GM23338 (cell line): ENCODE measurements at regions not wholly inside any gene's neighbourhood (a gene's known extent, or its start where the extent isn't known, plus 50 kb on each side); places are given as distances from the start of the nearest gene placed in this dataset.

Source experiments
- ATAC-seq: fragments of 200-7000 bp; cut with Tn5 transposase; 3 replicates; pipeline ENCODE4 v1.9.1; 2020
- DNase-seq: peaks from one replicate; pipeline ENCODE4 v3.0.0-alpha.2; 2015; ENCODE audit warnings: low spot score
- H2AFZ ChIP-seq: fragments of 200-600 bp; sonication (generic); 2 replicates; pipeline ENCODE4 v1.8.0; 2016; ENCODE audit warnings: antibody characterized with exemption, mild to moderate bottlenecking, moderate library complexity
- H3F3A ChIP-seq: fragments of 200-600 bp; sonication (generic); replicated peaks from 2 replicates; pipeline ENCODE4 v1.8.0; 2017; ENCODE audit warnings: antibody characterized with exemption, mixed run types, low read depth
- H3K27ac ChIP-seq: fragments of 200-600 bp; sonication (generic); 2 replicates; pipeline ENCODE4 v1.6.1; 2016; ENCODE audit warnings: low read depth
- H3K27me3 ChIP-seq: fragments of 200-600 bp; sonication (generic); 2 replicates; pipeline ENCODE4 v1.8.0; 2016; ENCODE audit warnings: mild to moderate bottlenecking, mixed run types, moderate library complexity; ENCODE audit not compliant: insufficient read depth
- H3K36me3 ChIP-seq: fragments of 200-600 bp; sonication (generic); 2 replicates; pipeline ENCODE4 v1.8.0; 2016; ENCODE audit warnings: mild to moderate bottlenecking; ENCODE audit not compliant: insufficient read depth
- H3K4me1 ChIP-seq: fragments of 200-600 bp; sonication (generic); 2 replicates; pipeline ENCODE4 v1.8.0; 2016; ENCODE audit warnings: mild to moderate bottlenecking, moderate library complexity; ENCODE audit not compliant: insufficient read depth
- H3K4me2 ChIP-seq: fragments of 200-600 bp; sonication (generic); 2 replicates; pipeline ENCODE4 v1.7.1; 2017; ENCODE audit warnings: mixed run types
- H3K4me3 ChIP-seq: fragments of 200-600 bp; sonication (generic); 2 replicates; pipeline ENCODE4 v1.6.1; 2016; ENCODE audit warnings: mixed run types
- H3K79me2 ChIP-seq: fragments of 200-600 bp; sonication (generic); replicated peaks from 2 replicates; pipeline ENCODE4 v1.8.0; 2017; ENCODE audit warnings: mild to moderate bottlenecking; ENCODE audit not compliant: insufficient read depth
- H3K9me2 ChIP-seq: fragments of 200-600 bp; sonication (generic); 2 replicates; pipeline ENCODE4 v1.8.0; 2017; ENCODE audit not compliant: insufficient read depth
- H4K20me1 ChIP-seq: fragments of 200-600 bp; sonication (generic); replicated peaks from 2 replicates; pipeline ENCODE4 v1.8.0; 2017; ENCODE audit warnings: mild to moderate bottlenecking; ENCODE audit not compliant: insufficient read depth
- H3K27ac Mint-ChIP-seq: 2 replicates; pipeline ENCODE4 v1.8.0; 2020; ENCODE audit warnings: inconsistent platforms, mild to moderate bottlenecking, moderate library complexity, mixed read lengths
- H3K27me3 Mint-ChIP-seq: 3 replicates; pipeline ENCODE4 v1.8.0; 2022; ENCODE audit warnings: low read depth, mild to moderate bottlenecking, moderate library complexity, mixed read lengths, inconsistent platforms; ENCODE audit not compliant: insufficient read depth, poor library complexity
- H3K36me3 Mint-ChIP-seq: 3 replicates; pipeline ENCODE4 v1.8.0; 2021; ENCODE audit warnings: low read depth, mild to moderate bottlenecking, inconsistent platforms, moderate library complexity, mixed read lengths
- H3K4me1 Mint-ChIP-seq: 3 replicates; pipeline ENCODE4 v1.8.0; 2020; ENCODE audit warnings: mild to moderate bottlenecking, inconsistent platforms, mixed read lengths
- H3K4me3 Mint-ChIP-seq: 3 replicates; pipeline ENCODE4 v1.8.0; 2021; ENCODE audit warnings: moderate library complexity, mild to moderate bottlenecking, inconsistent platforms, mixed read lengths
- H3K9me3 Mint-ChIP-seq: 3 replicates; pipeline ENCODE4 v1.8.0; 2020; ENCODE audit warnings: moderate library complexity, mild to moderate bottlenecking, inconsistent platforms, mixed read lengths
- CREB1 ChIP-seq: fragments of 250-450 bp; sonication (Bioruptor Pico); IDR thresholded peaks from 2 replicates; pipeline ENCODE4 v1.5.0; 2020; ENCODE audit warnings: low read depth, mild to moderate bottlenecking, moderate library complexity
- EZH2phosphoT487 ChIP-seq: fragments of 200-600 bp; sonication (generic); IDR thresholded peaks from one replicate; pipeline ENCODE4 v1.8.1; 2018; ENCODE audit warnings: antibody characterized with exemption; ENCODE audit not compliant: unreplicated experiment
- ZNF331 ChIP-seq: fragments of 250-450 bp; sonication (Bioruptor Pico); IDR thresholded peaks from 2 replicates; pipeline ENCODE4 v1.5.0; 2020; ENCODE audit warnings: low read depth, mild to moderate bottlenecking, moderate library complexity
- TF ChIP-seq, protein P1 (sequence below), 2 experiments: fragments of 200-600 bp in 1 of 2; sonication (generic) in 1 of 2; conservative IDR thresholded peaks; 2 replicates each; pipeline versions ENCODE4 v1.5.1 to v1.6.1; 2016 to 2017; ENCODE audit warnings: antibody characterized with exemption in 2 of 2, low read depth in 2 of 2, mild to moderate bottlenecking in 2 of 2, moderate library complexity in 1 of 2
- TF ChIP-seq, protein P2 (sequence below): fragments of 250-450 bp; sonication (Bioruptor Pico); IDR thresholded peaks from 2 replicates; pipeline ENCODE4 v1.5.0; 2020; ENCODE audit warnings: mild to moderate bottlenecking, moderate library complexity
- TF ChIP-seq, protein P3 (sequence below): IDR thresholded peaks from one replicate; pipeline ENCODE4 v1.6.1; 2018; ENCODE audit warnings: antibody characterized with exemption; ENCODE audit not compliant: unreplicated experiment

DNA sequence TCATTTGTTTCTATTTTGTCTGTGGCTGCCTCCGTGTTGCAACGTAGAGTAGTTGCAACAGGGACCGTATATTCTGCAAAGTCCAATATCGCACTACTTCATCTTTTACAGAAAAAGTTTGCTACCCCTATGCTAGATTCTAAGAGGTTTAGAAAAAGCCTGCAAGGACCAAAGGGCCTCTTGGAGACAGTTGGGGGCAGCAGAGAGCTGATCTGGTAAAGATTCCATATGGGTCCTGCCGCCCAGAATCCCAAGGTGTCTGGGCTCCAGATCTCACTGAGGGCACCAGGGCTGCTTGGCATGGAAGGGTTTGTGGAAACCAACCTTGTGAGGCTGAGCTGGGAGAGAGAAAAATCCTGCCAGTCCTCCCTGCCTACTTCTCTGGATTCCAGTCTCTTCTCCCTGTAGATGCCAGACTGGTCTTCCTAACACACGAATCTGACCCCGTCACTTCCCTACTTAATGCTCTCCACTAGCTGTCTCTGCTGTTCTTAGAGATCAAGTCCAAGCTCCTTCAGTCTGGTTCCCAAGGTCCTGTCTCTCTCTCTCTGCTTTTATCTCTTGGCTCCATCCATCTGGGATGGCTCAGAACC lies 74.6 kb downstream of the GLRX5 start:
- no peak overlapping the region for H2AFZ ChIP-seq
- H3K79me2 ChIP-seq = no peaks in the 10 kb centered on the region
- no peak overlapping the region for H3K4me3 ChIP-seq
- no peak overlapping the region for H3K4me2 ChIP-seq
- H3K36me3 Mint-ChIP-seq = no peaks in the 10 kb centered on the region
- H3K27me3 Mint-ChIP-seq = peaks cover 13% of the 10 kb centered on the region
- peak; percentile 96 for ATAC-seq
- peak; percentile 89 for DNase-seq
- no peaks in the 10 kb centered on the region for H3K4me1 ChIP-seq
- H3K9me3 Mint-ChIP-seq = no peaks in the 10 kb centered on the region
- no peak overlapping the region for H3K27ac ChIP-seq
- no peaks in the 10 kb centered on the region for H3K36me3 ChIP-seq
- H3F3A ChIP-seq = no peaks in the 10 kb centered on the region
- no peaks in the 10 kb centered on the region for H3K4me1 Mint-ChIP-seq
- TF ChIP-seq, protein P1, sequence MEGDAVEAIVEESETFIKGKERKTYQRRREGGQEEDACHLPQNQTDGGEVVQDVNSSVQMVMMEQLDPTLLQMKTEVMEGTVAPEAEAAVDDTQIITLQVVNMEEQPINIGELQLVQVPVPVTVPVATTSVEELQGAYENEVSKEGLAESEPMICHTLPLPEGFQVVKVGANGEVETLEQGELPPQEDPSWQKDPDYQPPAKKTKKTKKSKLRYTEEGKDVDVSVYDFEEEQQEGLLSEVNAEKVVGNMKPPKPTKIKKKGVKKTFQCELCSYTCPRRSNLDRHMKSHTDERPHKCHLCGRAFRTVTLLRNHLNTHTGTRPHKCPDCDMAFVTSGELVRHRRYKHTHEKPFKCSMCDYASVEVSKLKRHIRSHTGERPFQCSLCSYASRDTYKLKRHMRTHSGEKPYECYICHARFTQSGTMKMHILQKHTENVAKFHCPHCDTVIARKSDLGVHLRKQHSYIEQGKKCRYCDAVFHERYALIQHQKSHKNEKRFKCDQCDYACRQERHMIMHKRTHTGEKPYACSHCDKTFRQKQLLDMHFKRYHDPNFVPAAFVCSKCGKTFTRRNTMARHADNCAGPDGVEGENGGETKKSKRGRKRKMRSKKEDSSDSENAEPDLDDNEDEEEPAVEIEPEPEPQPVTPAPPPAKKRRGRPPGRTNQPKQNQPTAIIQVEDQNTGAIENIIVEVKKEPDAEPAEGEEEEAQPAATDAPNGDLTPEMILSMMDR (conservative IDR thresholded peaks at IDR 0.05; ENCODE audit: low read depth in 2 of 2) = peak; percentile 80 to 88
- TF ChIP-seq EZH2phosphoT487 (no peak), ZNF331 (CRISPR knock-in tag) (no peak), CREB1 (CRISPR knock-in tag) (no peak)
- TF ChIP-seq, protein P2, sequence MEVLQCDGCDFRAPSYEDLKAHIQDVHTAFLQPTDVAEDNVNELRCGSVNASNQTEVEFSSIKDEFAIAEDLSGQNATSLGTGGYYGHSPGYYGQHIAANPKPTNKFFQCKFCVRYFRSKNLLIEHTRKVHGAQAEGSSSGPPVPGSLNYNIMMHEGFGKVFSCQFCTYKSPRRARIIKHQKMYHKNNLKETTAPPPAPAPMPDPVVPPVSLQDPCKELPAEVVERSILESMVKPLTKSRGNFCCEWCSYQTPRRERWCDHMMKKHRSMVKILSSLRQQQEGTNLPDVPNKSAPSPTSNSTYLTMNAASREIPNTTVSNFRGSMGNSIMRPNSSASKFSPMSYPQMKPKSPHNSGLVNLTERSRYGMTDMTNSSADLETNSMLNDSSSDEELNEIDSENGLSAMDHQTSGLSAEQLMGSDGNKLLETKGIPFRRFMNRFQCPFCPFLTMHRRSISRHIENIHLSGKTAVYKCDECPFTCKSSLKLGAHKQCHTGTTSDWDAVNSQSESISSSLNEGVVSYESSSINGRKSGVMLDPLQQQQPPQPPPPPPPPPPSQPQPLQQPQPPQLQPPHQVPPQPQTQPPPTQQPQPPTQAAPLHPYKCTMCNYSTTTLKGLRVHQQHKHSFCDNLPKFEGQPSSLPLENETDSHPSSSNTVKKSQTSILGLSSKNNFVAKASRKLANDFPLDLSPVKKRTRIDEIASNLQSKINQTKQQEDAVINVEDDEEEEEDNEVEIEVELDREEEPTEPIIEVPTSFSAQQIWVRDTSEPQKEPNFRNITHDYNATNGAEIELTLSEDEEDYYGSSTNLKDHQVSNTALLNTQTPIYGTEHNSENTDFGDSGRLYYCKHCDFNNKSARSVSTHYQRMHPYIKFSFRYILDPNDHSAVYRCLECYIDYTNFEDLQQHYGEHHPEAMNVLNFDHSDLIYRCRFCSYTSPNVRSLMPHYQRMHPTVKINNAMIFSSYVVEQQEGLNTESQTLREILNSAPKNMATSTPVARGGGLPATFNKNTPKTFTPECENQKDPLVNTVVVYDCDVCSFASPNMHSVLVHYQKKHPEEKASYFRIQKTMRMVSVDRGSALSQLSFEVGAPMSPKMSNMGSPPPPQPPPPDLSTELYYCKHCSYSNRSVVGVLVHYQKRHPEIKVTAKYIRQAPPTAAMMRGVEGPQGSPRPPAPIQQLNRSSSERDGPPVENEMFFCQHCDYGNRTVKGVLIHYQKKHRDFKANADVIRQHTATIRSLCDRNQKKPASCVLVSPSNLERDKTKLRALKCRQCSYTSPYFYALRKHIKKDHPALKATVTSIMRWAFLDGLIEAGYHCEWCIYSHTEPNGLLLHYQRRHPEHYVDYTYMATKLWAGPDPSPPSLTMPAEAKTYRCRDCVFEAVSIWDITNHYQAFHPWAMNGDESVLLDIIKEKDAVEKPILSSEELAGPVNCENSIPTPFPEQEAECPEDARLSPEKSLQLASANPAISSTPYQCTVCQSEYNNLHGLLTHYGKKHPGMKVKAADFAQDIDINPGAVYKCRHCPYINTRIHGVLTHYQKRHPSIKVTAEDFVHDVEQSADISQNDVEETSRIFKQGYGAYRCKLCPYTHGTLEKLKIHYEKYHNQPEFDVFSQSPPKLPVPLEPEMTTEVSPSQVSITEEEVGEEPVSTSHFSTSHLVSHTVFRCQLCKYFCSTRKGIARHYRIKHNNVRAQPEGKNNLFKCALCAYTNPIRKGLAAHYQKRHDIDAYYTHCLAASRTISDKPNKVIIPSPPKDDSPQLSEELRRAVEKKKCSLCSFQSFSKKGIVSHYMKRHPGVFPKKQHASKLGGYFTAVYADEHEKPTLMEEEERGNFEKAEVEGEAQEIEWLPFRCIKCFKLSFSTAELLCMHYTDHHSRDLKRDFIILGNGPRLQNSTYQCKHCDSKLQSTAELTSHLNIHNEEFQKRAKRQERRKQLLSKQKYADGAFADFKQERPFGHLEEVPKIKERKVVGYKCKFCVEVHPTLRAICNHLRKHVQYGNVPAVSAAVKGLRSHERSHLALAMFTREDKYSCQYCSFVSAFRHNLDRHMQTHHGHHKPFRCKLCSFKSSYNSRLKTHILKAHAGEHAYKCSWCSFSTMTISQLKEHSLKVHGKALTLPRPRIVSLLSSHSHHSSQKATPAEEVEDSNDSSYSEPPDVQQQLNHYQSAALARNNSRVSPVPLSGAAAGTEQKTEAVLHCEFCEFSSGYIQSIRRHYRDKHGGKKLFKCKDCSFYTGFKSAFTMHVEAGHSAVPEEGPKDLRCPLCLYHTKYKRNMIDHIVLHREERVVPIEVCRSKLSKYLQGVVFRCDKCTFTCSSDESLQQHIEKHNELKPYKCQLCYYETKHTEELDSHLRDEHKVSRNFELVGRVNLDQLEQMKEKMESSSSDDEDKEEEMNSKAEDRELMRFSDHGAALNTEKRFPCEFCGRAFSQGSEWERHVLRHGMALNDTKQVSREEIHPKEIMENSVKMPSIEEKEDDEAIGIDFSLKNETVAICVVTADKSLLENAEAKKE (CRISPR knock-in tag) = peak; percentile 10; the same call in 1 of the 2 replicates
- TF ChIP-seq, protein P3, sequence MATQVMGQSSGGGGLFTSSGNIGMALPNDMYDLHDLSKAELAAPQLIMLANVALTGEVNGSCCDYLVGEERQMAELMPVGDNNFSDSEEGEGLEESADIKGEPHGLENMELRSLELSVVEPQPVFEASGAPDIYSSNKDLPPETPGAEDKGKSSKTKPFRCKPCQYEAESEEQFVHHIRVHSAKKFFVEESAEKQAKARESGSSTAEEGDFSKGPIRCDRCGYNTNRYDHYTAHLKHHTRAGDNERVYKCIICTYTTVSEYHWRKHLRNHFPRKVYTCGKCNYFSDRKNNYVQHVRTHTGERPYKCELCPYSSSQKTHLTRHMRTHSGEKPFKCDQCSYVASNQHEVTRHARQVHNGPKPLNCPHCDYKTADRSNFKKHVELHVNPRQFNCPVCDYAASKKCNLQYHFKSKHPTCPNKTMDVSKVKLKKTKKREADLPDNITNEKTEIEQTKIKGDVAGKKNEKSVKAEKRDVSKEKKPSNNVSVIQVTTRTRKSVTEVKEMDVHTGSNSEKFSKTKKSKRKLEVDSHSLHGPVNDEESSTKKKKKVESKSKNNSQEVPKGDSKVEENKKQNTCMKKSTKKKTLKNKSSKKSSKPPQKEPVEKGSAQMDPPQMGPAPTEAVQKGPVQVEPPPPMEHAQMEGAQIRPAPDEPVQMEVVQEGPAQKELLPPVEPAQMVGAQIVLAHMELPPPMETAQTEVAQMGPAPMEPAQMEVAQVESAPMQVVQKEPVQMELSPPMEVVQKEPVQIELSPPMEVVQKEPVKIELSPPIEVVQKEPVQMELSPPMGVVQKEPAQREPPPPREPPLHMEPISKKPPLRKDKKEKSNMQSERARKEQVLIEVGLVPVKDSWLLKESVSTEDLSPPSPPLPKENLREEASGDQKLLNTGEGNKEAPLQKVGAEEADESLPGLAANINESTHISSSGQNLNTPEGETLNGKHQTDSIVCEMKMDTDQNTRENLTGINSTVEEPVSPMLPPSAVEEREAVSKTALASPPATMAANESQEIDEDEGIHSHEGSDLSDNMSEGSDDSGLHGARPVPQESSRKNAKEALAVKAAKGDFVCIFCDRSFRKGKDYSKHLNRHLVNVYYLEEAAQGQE = no peak
- no peaks in the 10 kb centered on the region; the same call in 1 of the 2 replicates for H4K20me1 ChIP-seq
- H3K9me2 ChIP-seq = no peaks in the 10 kb centered on the region
- H3K4me3 Mint-ChIP-seq = no peak overlapping the region
- H3K27ac Mint-ChIP-seq = no peak overlapping the region
- H3K27me3 ChIP-seq = no peaks in the 10 kb centered on the region
